ENCODE measurements at regions not wholly inside any gene's neighbourhood (a gene's known extent, or its start where the extent isn't known, plus 50 kb on each side); places are given as distances from the start of the nearest gene placed in this dataset.

DNA sequence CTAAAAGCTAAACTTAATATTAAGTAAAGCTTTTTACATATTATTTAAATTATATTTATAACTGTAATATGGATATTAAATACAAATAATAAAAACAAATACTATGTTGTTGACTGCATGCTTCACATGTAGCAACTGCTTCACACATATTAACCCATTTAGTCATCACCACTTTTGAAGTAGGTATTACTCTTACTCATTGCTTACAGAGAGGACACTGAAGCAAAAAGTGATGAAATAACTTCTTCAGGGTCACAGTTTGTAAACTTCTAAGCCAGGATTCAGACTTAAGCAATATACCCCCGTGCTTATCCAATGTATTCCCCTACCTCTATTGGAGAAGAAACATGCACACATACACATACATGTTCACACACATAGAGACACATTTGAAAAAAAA lies 166.6 kb downstream of the DKK2 start:
- ATAC-seq (no peak), DNase-seq (ENCODE audit: low spot score) (no peak)
- intact Hi-C loops (cut with DNase I) = no loop called here

DNA sequence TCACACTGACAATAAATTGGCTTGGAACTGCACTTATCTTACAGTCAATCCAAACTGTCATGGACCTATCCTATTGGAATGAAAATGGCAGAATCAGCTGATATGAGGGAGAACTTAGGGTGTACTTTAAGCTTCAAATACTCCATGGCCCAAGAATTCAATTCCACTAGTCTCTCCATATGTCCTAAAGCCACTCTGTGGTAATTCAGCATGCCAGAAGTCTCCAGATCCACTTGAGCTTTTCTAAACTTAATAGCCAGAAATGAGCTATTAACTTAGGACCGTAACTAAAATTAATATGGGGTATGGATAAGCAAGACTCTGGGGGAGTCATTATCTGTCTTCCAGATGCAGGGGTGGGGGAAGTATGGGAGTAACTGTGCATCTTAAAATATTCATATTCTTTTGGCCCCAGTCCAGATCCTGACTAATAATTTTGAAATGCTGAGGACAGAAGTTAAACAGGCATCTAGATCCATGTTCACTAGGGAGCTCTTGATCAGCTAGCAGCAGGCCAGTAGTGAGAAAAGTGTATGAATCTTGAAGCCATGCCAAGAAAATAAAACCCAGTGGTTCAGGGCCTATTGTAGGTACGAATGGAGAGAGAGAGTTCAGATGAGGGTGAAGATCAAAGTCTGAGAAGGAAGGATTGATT lies 167.6 kb downstream of the DKK2 start:
- intact Hi-C loops (cut with DNase I) = no loop called here
- no peak for DNase-seq (ENCODE audit: low spot score)
- no peak for ATAC-seq

DNA sequence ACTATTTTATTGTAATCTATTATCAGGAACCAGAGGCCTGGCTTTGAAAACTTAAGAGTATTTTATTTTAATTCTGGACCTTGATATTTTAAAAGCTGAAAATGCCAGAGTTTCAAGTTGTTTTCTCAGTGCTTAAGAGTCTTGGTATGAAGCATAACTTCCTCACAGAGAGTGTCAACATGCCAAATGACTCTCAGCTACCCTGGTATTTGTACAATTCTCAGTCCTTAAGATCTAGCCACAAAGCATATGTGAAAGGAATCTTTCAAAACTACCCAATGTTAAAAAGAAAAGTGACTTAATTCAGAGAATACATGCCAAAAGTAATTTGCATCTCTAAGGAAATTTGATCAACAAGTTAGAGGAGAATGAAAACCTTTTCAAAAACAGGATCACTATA lies 171.9 kb downstream of the DKK2 start:
- intact Hi-C loops (cut with DNase I) = no loop called here
- no peak for ATAC-seq

DNA sequence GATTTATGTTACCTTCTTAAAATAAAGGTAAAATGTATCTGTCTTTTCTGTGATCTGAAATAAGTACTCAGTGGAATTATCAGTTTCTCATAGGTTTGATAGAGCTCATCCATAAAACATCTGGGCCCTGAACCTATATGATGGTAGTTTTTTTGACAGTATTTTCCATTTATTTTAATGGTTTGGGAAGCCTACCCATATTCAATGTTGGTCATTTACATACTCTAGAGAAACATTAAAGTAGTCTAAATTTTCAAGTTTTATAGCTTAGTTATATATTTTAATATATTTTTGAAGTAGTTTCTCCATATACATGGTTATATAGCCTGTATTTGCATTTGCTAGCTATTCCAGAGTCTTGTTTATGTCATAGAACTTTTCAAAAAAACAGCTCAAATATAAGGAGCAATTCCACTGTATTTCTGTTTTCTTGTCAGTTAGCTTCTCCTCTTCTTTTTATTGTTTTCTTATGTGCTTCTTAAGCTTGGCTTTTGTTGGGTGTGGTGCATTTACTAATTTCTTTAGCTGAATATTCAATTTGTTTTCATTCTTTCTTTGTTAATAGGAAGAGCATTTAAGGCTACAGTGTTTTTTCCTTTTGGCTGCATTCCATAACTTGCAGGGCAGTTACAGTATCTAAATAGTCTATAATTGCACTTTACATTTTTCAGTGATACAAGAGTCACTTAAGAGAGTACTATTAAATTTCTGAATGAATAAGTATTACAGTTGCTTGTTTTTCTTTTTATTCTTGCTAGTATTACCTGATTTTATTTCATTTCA lies 181.4 kb downstream of the DKK2 start:
- ATAC-seq (no peak), DNase-seq (ENCODE audit: low spot score) (no peak)
- intact Hi-C loops (cut with DNase I) = no loop called here

More for the DNA sequence above, 171.9 kb downstream of the DKK2 start:
- no peak for DNase-seq (ENCODE audit: low spot score)

DNA sequence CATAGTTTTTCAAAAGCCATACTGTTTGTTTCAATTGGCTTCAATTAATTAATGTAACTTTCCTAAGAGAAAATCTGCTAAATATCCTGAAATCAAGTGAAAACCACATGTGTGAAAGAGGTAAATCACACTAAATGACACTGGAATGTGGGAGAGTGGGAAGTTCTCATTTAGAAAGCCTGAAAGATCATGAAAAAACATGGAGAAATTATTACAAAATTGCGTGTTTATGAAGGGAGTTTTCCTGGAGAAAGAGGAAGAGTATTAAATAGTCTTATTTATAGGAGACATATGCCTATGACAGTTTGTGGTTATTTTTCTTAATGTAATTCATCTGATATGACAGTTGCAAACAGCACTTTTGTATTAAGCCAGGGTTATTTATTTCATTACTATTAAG lies 183.7 kb downstream of the DKK2 start:
- ATAC-seq = no peak
- intact Hi-C loops (cut with DNase I) = no loop called here

DNA sequence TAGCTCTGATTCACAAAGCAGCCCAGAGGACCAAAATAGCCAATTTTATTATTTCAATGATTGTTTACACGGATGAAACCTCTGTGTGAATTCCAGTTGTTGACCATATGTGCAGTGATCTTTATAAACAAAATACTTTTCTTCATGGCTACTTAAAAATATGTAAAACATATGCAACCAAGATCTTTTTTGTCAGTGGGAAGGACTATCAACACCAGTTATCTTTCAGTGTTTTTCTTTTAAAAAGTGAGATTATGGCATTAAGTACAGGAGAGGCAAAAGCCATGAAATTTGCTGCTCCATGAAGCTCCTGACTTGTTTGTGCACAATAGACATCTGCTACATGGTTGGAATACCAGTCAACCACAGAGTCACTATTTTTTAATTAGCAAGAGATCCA lies 184.4 kb downstream of the DKK2 start:
- ATAC-seq (no peak), DNase-seq (ENCODE audit: low spot score) (no peak)

More for the DNA sequence above, 183.7 kb downstream of the DKK2 start:
- no peak for DNase-seq (ENCODE audit: low spot score)

DNA sequence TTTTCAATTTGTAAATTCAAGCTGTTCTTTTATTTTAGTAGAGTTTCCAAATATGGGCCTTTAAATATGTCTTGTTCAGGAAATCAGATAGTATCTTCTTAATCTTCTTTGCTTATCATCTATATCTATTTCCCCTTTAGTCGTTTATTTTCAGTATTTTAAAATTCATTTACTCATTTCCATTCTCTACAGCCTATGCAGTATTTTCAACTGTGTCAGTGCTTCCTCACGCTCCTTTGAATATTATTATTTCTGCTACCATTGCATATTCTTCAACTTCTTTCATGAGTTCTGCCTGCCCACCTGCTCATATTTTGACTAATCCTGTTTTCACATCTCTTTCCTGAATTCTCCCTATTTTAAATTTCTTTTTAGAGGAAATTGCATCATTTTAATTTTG lies 185.4 kb downstream of the DKK2 start:
- intact Hi-C loops (cut with DNase I) = no loop called here
- ATAC-seq (no peak), DNase-seq (ENCODE audit: low spot score) (no peak)

More for the DNA sequence above, 184.4 kb downstream of the DKK2 start:
- intact Hi-C loops (cut with DNase I) = no loop called here

DNA sequence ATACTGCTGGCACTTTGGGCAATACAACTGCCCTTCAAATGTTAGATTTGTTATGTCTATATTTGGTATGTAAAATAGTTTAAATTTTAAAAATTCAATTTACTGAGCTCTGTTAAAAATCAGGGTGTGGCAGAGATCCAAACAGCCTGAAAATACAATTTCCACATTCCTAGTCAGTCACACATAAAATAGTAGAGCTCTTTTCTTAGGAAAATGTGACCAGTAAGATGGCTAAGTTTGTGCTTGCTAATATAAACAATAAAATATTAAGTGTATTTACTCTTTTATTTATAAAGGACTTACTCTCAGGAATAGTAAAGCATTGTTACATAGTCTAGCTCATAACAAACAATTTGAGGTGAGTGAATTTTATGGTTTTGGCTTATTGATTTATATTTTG lies 200.2 kb downstream of the DKK2 start:
- intact Hi-C loops (cut with DNase I) = loop anchor here (10.0 kb wide), 1 partner anchor 679 kb away; no protein-coding TSS in a partner anchor
- ATAC-seq (no peak), DNase-seq (ENCODE audit: low spot score) (no peak)

DNA sequence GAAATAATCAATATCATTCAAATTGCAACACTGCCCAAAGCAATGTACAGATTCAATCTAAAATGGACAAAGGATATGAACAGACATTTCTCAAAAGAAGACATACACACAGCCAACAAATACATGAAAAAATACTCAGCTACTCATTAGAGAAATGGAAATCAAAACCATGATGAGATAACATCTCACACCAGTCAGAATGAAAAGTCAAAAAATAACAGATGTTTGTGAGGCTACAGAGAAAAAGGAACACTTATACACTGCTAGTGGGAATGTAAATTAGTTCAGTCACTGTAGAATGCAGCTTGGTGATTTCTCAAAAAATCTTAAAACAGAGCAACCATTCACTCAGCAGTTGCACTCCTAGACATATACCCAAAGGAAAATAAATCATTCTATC lies 205.2 kb downstream of the DKK2 start:
- intact Hi-C loops (cut with DNase I) = loop anchor here (10.0 kb wide), 1 partner anchor 684 kb away; no protein-coding TSS in a partner anchor

DNA sequence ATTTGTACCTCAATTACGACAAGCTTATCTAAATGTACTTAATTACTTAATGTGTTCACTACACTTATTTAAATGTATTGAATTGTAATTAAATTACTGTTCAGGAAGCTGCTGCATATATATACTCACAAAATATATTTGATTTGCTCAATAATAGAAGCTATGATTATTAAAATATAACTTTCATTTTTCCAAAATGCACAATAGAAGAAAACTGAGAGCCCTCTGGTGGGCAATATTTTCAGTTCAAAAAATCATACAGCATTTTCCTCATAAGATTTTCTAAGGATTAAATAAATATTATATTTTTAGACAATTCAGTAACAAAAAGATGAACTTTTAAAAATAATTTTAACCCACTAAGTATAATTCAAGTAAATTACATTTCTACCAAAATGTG lies 217.3 kb downstream of the DKK2 start:
- intact Hi-C loops (cut with DNase I) = no loop called here
- DNase-seq (ENCODE audit: low spot score) = no peak
- ATAC-seq = no peak

More for the DNA sequence above, 205.2 kb downstream of the DKK2 start:
- ATAC-seq = no peak
- DNase-seq (ENCODE audit: low spot score) = no peak

DNA sequence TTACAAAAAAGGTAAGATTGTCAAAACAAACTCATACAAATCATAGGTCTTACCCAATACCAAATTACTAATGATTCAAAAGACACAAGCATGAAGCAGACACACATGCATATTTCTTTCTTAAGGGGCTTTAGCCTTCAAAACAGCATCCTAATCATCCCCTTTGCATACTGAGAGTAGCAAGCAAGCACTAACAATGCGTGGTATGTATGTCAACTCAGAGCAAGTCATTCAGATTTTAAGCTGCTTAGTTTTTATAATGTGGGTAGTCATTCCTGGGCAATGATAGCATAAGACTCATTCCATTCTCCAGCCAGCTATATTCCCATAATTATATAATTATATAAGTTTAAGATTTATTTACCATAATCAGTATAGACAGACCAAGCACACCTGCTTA lies 219.6 kb downstream of the DKK2 start:
- ATAC-seq = no peak
- no peak for DNase-seq (ENCODE audit: low spot score)
- intact Hi-C loops (cut with DNase I) = no loop called here

DNA sequence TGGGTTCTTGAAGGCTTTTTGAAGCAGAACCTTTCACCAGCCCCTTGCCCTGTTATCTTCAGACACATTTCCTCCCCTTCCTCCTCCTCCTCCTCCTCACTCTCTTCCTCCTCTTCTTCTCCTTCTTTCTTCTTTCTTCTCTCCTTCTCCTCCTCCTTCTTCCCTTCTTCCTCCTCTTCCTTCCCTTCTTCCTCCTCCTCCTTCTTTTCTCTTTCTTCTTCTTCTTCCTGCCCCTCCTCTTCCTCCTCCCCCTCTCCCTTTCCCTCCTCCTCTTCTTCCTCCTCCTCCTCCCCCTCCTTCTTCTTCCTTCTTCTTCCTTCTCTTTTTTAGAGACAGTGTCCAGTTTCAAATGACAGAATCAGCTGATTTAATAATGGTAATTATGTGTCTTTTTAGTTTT lies 226.0 kb downstream of the DKK2 start:
- intact Hi-C loops (cut with DNase I) = no loop called here
- ATAC-seq (no peak), DNase-seq (ENCODE audit: low spot score) (no peak)

DNA sequence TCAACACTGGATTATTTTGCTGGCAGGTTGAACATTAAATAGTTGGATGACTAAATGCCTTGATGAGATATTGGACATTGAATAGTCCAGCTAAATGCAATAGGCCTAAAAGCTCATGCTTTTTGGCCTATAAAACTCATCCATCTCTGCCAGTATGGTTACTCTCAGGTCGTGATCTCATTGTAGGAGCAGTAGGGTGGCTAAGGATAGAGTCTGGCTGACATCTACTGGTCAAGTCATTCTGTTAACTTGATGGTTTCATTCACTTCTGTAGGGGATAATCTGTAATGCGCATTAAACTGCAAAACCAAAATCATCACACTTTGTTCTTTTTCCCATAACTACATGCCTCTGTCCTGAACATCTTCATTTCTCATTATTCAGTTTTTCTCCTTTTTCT lies 227.0 kb downstream of the DKK2 start:
- intact Hi-C loops (cut with DNase I) = no loop called here
- no peak for DNase-seq (ENCODE audit: low spot score)
- peak; percentile 78 for ATAC-seq

DNA sequence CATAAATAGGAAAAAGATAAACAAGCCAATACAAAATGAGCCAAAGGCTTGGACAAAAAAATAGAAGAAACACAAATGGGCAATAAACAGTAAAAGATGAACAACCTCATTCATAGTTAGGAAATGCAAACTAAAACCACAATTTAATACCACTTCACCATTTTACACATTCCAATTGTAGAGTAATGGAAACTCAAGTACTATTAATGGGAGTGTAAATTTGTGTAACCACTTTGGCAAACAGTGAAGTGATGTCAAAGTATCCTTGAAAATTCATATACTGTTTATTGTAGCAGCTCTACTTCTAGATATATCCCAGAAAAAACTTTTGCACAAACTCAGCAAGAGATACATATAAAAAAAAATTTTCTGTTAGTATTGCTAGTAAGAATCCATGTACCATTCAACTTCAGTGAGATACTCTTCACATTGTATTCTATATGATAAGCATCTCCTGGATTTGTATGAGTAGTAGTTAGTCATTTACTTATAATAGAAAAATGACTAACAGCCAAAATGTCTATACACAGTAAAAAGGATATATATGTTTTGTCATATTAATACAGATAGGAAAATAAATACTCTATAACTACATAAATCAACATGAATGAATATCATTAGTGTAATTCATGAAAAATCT lies 229.8 kb downstream of the DKK2 start:
- intact Hi-C loops (cut with DNase I) = no loop called here
- no peak for ATAC-seq
- DNase-seq (ENCODE audit: low spot score) = no peak

DNA sequence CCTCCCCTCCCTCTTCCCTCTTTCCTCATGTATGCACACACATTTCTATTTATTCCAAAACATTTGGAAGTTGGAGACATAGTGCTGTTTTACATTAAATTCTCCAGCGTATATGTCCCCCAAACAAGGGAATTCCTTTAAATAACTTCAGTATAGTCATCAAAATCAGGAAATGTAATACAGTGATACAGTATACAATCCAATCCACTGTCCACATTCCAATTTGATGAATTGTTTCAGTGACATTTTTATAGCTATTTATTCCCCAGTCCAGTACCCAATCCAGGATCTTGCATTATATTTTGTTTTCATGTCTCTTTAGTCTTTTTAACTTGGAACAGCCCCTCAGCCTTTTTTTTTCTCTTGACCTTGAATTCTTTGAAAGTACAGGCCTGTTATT lies 233.0 kb downstream of the DKK2 start:
- intact Hi-C loops (cut with DNase I) = no loop called here
- ATAC-seq = no peak
- no peak for DNase-seq (ENCODE audit: low spot score)

DNA sequence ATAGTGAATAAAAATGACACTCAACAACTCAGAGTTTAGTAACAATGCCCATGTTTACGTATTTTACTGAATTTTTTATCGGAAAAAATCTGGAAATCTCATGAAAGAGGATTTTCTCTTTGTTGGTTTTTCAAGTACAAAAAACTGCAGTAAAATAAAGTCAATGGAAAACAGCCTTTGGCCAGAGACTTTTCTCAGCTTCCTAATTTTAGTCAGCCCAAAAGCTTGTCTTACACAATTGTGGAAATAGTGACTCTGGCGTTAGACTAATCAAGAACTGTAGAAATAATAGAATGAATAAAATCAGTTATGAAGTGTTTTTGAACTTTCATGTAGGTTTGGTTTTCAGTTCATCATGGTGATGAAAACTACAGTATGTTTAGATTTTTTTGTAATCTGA lies 234.7 kb downstream of the DKK2 start:
- DNase-seq (ENCODE audit: low spot score) (no peak), ATAC-seq (no peak)
- intact Hi-C loops (cut with DNase I) = no loop called here

DNA sequence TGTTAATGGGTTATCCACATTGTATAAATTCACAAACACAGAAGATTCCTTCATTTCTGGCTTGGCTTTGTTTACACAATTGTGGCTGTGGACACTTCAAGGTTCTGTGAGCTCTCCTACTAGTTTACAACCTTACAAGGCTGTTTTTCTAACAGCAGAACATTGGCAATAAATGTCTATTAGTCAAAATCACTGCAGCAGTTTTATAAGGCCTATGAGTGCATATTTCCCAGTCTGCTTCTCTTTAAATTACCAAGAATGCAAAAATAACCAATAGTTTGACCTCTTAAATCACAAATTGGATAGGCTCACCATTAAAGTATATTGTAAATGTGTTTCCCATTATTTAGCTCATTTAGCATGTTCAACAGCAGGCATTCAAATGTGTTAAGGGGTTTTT lies 239.2 kb downstream of the DKK2 start:
- no peak for ATAC-seq
- no peak for DNase-seq (ENCODE audit: low spot score)
- intact Hi-C loops (cut with DNase I) = no loop called here

DNA sequence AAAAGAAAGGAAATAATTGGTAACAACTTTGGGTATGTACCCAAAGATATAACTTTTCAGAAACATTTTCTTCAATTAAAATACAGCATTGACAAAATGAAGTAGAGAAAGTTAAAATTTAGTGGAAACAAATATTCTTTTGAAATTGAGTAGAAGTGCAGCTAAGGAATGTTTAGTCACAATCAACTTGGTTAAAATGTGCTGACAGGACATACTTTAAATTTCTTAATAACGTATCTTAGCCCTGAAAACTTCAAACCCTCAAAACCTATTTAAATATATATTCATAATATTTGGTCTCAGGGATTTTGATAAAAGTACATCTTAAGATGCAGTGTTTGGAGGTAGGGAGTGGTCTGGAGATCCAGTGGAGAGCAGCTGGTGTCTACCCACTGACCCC lies 240.8 kb downstream of the DKK2 start:
- intact Hi-C loops (cut with DNase I) = no loop called here
- no peak for DNase-seq (ENCODE audit: low spot score)
- no peak for ATAC-seq

DNA sequence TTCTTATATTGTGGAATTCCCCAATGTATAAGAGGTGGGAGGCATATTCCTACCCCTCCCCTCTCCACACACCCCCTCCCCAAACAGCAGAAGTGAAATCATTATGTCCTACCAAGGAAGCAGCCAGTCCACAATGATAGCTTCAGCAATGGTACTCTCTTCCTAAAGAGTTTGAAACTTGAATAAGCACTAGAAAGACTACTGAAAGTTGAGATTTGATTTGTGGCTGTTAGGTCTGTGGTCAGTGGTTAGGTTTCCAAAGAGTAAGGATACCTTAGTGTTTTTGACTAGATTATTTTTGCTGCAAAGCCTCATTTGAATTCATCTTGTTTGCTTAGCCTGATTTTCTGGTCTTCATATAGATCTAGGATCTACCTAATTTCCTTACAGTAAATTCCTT lies 242.2 kb downstream of the DKK2 start:
- DNase-seq (ENCODE audit: low spot score) (no peak), ATAC-seq (no peak)
- intact Hi-C loops (cut with DNase I) = no loop called here

DNA sequence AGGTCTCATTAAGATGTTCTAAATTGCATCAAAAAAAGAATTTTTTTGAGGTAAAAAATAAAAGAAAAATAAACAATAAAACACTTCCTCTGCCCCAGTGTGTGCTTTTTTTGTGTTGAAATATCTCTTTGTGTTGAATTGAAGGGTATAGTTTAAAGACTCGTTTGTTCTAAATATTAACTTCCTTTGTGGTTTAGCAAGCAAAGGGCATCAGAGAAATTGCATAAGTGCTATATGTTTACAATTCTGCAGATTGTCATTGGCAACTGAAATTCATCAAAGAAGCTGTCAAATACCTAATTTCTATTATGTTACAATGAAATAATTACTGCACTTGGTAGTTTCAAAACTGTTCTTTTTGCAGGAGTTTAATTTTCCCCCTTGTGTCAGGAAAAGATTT lies 260.5 kb downstream of the DKK2 start:
- DNase-seq (ENCODE audit: low spot score) = no peak
- intact Hi-C loops (cut with DNase I) = no loop called here
- ATAC-seq = no peak
